ENCODE measurements at regions not wholly inside any gene's neighbourhood (a gene's known extent, or its start where the extent isn't known, plus 50 kb on each side); places are given as distances from the start of the nearest gene placed in this dataset.
"Not testable (repeated sequence)": the region's sequence is repeated elsewhere in the genome, so short reads cannot be mapped to it uniquely, and the experiment has no call there.

DNA sequence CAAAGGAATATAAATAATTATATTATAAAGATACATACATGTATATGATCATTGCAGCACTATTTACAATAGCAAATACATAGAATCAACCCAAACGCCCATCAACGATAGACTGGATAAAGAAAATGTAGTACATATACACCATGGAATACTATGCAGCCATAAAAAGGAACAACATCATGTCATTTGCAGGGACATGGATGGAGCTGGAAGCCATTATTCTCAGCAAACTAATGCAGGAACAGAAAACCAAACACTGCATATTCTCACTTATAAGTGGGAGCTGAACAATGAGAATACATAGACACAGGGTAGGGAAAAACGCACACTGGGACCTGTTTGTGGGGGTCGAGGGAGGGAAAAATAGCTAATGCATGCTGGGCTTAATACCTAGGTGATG, 120.9 kb upstream of the ZCCHC13 start:
- TF ChIP-seq, protein P1, sequence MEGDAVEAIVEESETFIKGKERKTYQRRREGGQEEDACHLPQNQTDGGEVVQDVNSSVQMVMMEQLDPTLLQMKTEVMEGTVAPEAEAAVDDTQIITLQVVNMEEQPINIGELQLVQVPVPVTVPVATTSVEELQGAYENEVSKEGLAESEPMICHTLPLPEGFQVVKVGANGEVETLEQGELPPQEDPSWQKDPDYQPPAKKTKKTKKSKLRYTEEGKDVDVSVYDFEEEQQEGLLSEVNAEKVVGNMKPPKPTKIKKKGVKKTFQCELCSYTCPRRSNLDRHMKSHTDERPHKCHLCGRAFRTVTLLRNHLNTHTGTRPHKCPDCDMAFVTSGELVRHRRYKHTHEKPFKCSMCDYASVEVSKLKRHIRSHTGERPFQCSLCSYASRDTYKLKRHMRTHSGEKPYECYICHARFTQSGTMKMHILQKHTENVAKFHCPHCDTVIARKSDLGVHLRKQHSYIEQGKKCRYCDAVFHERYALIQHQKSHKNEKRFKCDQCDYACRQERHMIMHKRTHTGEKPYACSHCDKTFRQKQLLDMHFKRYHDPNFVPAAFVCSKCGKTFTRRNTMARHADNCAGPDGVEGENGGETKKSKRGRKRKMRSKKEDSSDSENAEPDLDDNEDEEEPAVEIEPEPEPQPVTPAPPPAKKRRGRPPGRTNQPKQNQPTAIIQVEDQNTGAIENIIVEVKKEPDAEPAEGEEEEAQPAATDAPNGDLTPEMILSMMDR (IDR thresholded peaks at IDR 0.05 in 8 of 11, conservative IDR thresholded peaks at IDR 0.05 in 3 of 11), result not testable (repeated sequence)
- not testable (repeated sequence) for TF ChIP-seq POLR2A, POLR2AphosphoS5 (IDR thresholded peaks at IDR 0.05)
